Tibial nerve (tissue), 4 donors: ENCODE measurements at regions not wholly inside any gene's neighbourhood (a gene's known extent, or its start where the extent isn't known, plus 50 kb on each side); places are given as distances from the start of the nearest gene placed in this dataset.

Experiments
- DNase-seq, 2 donors: peaks; one replicate each; pipeline ENCODE4 v3.0.0-alpha.2; 2019; ENCODE audit warnings: low spot score in 2 of 2
- H3K27ac ChIP-seq, 4 donors: fragments of 200-600 bp; sonication (generic) in 3 of 4; one replicate each; pipeline ENCODE4 v1.5.1; 2017 to 2019; ENCODE audit warnings: mild to moderate bottlenecking in 1 of 4
- H3K27me3 ChIP-seq, 2 donors: fragments of 200-600 bp; sonication (generic) in 1 of 2; one replicate each; pipeline versions ENCODE4 v1.5.1 to v1.6.0; 2017 to 2019
- H3K36me3 ChIP-seq, 3 donors: fragments of 200-600 bp; sonication (generic); one replicate each; pipeline ENCODE4 v1.5.1; 2018 to 2019
- H3K4me1 ChIP-seq, 4 donors: fragments of 200-600 bp; sonication (generic) in 3 of 4; one replicate each; pipeline ENCODE4 v1.5.1; 2017 to 2019
- H3K4me3 ChIP-seq, 4 donors: fragments of 200-600 bp; sonication (generic) in 3 of 4; one replicate each; pipeline ENCODE4 v1.5.1; 2017 to 2019; ENCODE audit warnings: mild to moderate bottlenecking in 1 of 4, moderate library complexity in 1 of 4
- H3K9me3 ChIP-seq, 4 donors: fragments of 200-600 bp; sonication (generic) in 3 of 4; one replicate each; pipeline ENCODE4 v1.5.1; 2017 to 2019
- CTCF ChIP-seq, 5 experiments: fragments of 200-600 bp in 3 of 5; fragments of 450-650 bp in 2 of 5; sonication (generic) in 3 of 5; IDR thresholded peaks; one replicate each; pipeline ENCODE4 v1.5.1; 2016 to 2019; ENCODE audit warnings: antibody characterized with exemption in 5 of 5, mild to moderate bottlenecking in 3 of 5, moderate library complexity in 2 of 5
- EP300 ChIP-seq, 2 donors: sonication (generic); formaldehyde crosslinking; IDR thresholded peaks; one replicate each; pipeline ENCODE4 v1.6.1; 2017; ENCODE audit warnings: antibody characterized with exemption in 2 of 2, mild to moderate bottlenecking in 1 of 2
- POLR2A ChIP-seq, 2 donors: fragments of 450-650 bp; IDR thresholded peaks; one replicate each; pipeline ENCODE4 v1.6.1; 2017; ENCODE audit warnings: antibody characterized with exemption in 2 of 2, mild to moderate bottlenecking in 2 of 2, moderate library complexity in 2 of 2
- whole genome bisulfite sequencing, 2 donors: methylation state at CpG; one replicate each; pipeline ENCODE4 v1.1.5; 2018; 5-methylcytosine and 5-hydroxymethylcytosine counted together

- Histone ChIP-seq H3K4me1 (no peaks in the 10 kb centered on the region), H3K36me3 (no peaks in the 10 kb centered on the region), H3K27me3 (no peaks in the 10 kb centered on the region), H3K4me3 (no peak overlapping the region), H3K27ac (no peak overlapping the region), H3K9me3 (peaks cover 0 to 23% (median 0%) of the 10 kb centered on the region in 4 donors)
- DNase-seq: no peak
- TF ChIP-seq CTCF (IDR thresholded peaks at IDR 0.05) (no peak), EP300 (IDR thresholded peaks at IDR 0.05) (no peak), POLR2A (IDR thresholded peaks at IDR 0.05) (no peak)
- WGBS, 2 donors: 89% methylated on average over 10 of the region's 10 CpGs
Measured at GRCh38 chr2:51194656-51195055, 162.7 kb upstream of the NRXN1 start.

- DNase-seq: no peak
- H3K9me3 ChIP-seq: no peaks in the 10 kb centered on the region
- no peaks in the 10 kb centered on the region for H3K27me3 ChIP-seq
- H3K4me3 ChIP-seq: no peak overlapping the region
- TF ChIP-seq EP300 (IDR thresholded peaks at IDR 0.05) (no peak), CTCF (IDR thresholded peaks at IDR 0.05) (no peak), POLR2A (IDR thresholded peaks at IDR 0.05) (no peak)
- no peaks in the 10 kb centered on the region for H3K36me3 ChIP-seq
- no peaks in the 10 kb centered on the region for H3K4me1 ChIP-seq
- H3K27ac ChIP-seq: no peak overlapping the region
Measured at GRCh38 chr2:51170273-51170672, 138.3 kb upstream of the NRXN1 start.

GRCh38 chr2:51165534-51166260 is 133.8 kb upstream of the NRXN1 start:
- no peaks in the 10 kb centered on the region for H3K36me3 ChIP-seq
- no peaks in the 10 kb centered on the region for H3K9me3 ChIP-seq
- TF ChIP-seq POLR2A (IDR thresholded peaks at IDR 0.05) (no peak), EP300 (IDR thresholded peaks at IDR 0.05) (no peak), CTCF (IDR thresholded peaks at IDR 0.05) (no peak)
- H3K4me3 ChIP-seq: no peak overlapping the region
- H3K27me3 ChIP-seq: no peaks in the 10 kb centered on the region
- WGBS, 2 donors: 77 to 79% methylated on average over 6 of the region's 6 CpGs
- H3K4me1 ChIP-seq: no peaks in the 10 kb centered on the region
- H3K27ac ChIP-seq: no peak overlapping the region
- no peak for DNase-seq

- no peak overlapping the region for H3K27ac ChIP-seq
- no peak overlapping the region for H3K4me3 ChIP-seq
- no peak for DNase-seq
- no peaks in the 10 kb centered on the region for H3K36me3 ChIP-seq
- 95% methylated on average over 1 of the region's 1 CpG for WGBS, 2 donors
- no peaks in the 10 kb centered on the region for H3K4me1 ChIP-seq
- no peaks in the 10 kb centered on the region for H3K9me3 ChIP-seq
- H3K27me3 ChIP-seq: no peaks in the 10 kb centered on the region
- TF ChIP-seq CTCF (IDR thresholded peaks at IDR 0.05) (no peak), EP300 (IDR thresholded peaks at IDR 0.05) (no peak), POLR2A (IDR thresholded peaks at IDR 0.05) (no peak)
Measured at GRCh38 chr2:51158251-51158650, 126.3 kb upstream of the NRXN1 start.

GRCh38 chr2:51153236-51153635 is 121.3 kb upstream of the NRXN1 start:
- TF ChIP-seq CTCF (IDR thresholded peaks at IDR 0.05): no peak
- no peak for TF ChIP-seq POLR2A (IDR thresholded peaks at IDR 0.05)
- TF ChIP-seq EP300 (IDR thresholded peaks at IDR 0.05): no peak
- no peak for DNase-seq
- H3K27me3 ChIP-seq: no peaks in the 10 kb centered on the region

More at GRCh38 chr2:51153236-51153635, 121.3 kb upstream of the NRXN1 start:
- Histone ChIP-seq H3K4me1 (no peaks in the 10 kb centered on the region), H3K36me3 (no peaks in the 10 kb centered on the region), H3K27ac (no peak overlapping the region), H3K9me3 (peaks cover 0 to 9% (median 0%) of the 10 kb centered on the region in 4 donors), H3K4me3 (no peak overlapping the region)
